GM19238 (cell line): ENCODE measurements at regions not wholly inside any gene's neighbourhood (a gene's known extent, or its start where the extent isn't known, plus 50 kb on each side); places are given as distances from the start of the nearest gene placed in this dataset.

Source experiments
- DNase-seq: peaks from one replicate; pipeline ENCODE4 v3.0.0; 2011; ENCODE audit warnings: low spot score; ENCODE audit not compliant: insufficient read length

GRCh38 chr12:60035835-60036234 is 440.0 kb downstream of the SLC16A7 start:
- DNase-seq, result no peak

GRCh38 chr12:60042835-60043234 is 447.0 kb downstream of the SLC16A7 start:
- no peak for DNase-seq

- DNase-seq, result no peak
Measured at GRCh38 chr12:60043236-60043635, 447.4 kb downstream of the SLC16A7 start.

GRCh38 chr12:60052483-60052882 is 456.7 kb downstream of the SLC16A7 start:
- no peak for DNase-seq

GRCh38 chr12:60059180-60059579 is 463.4 kb downstream of the SLC16A7 start:
- DNase-seq, result no peak

GRCh38 chr12:60066655-60067054 is 470.8 kb downstream of the SLC16A7 start:
- no peak for DNase-seq

- no peak for DNase-seq
Measured at GRCh38 chr12:60070552-60070951, 474.7 kb downstream of the SLC16A7 start.

- no peak for DNase-seq
Measured at GRCh38 chr12:60071759-60072191, 475.9 kb downstream of the SLC16A7 start.

GRCh38 chr12:60072911-60073310 is 477.1 kb downstream of the SLC16A7 start:
- DNase-seq, result no peak

GRCh38 chr12:60075091-60075490 is 479.3 kb downstream of the SLC16A7 start:
- no peak for DNase-seq

GRCh38 chr12:60078026-60078425 is 482.2 kb downstream of the SLC16A7 start:
- no peak for DNase-seq

- DNase-seq, result no peak
Measured at GRCh38 chr12:60093428-60093827, 497.6 kb downstream of the SLC16A7 start.

GRCh38 chr12:60094436-60094835 is 498.6 kb downstream of the SLC16A7 start:
- no peak for DNase-seq

- no peak for DNase-seq
Measured at GRCh38 chr12:60096727-60097126, 500.9 kb downstream of the SLC16A7 start.

GRCh38 chr12:60100160-60100559 is 504.3 kb downstream of the SLC16A7 start:
- no peak for DNase-seq

GRCh38 chr12:60100852-60101251 is 505.0 kb downstream of the SLC16A7 start:
- DNase-seq, result no peak

GRCh38 chr12:60101715-60102114 is 505.9 kb downstream of the SLC16A7 start:
- DNase-seq, result no peak

GRCh38 chr12:60106214-60106613 is 510.4 kb downstream of the SLC16A7 start:
- DNase-seq, result no peak

GRCh38 chr12:60107992-60108391 is 512.2 kb downstream of the SLC16A7 start:
- no peak for DNase-seq

GRCh38 chr12:60112063-60112462 is 516.2 kb downstream of the SLC16A7 start:
- DNase-seq, result no peak

GRCh38 chr12:60112763-60113162 is 516.9 kb downstream of the SLC16A7 start:
- DNase-seq, result no peak

- DNase-seq, result no peak
Measured at GRCh38 chr12:60114169-60114568, 518.3 kb downstream of the SLC16A7 start.

GRCh38 chr12:60119327-60119726 is 523.5 kb downstream of the SLC16A7 start:
- no peak for DNase-seq

- DNase-seq, result no peak
Measured at GRCh38 chr12:60120199-60120598, 524.4 kb downstream of the SLC16A7 start.
